ENCODE measurements at regions not wholly inside any gene's neighbourhood (a gene's known extent, or its start where the extent isn't known, plus 50 kb on each side); places are given as distances from the start of the nearest gene placed in this dataset.

- no peaks in the 10 kb centered on the region for H3K36me3 ChIP-seq (ENCODE audit: control insufficient read depth, insufficient read depth, low read length)
- TF ChIP-seq EZH2 (IDR thresholded peaks at IDR 0.05; ENCODE audit: low read length, missing control alignments) (no peak), CTCF (conservative IDR thresholded peaks at IDR 0.05 in 1 of 2, IDR thresholded peaks at IDR 0.05 in 1 of 2; ENCODE audit: low read depth in 1 of 2, low read length in 2 of 2) (no peak)
- H2AFZ ChIP-seq (ENCODE audit: low read length): no peak overlapping the region
- no peaks in the 10 kb centered on the region for H3K79me2 ChIP-seq (ENCODE audit: control insufficient read depth, insufficient read depth, low read length)
- no peak overlapping the region for H3K9ac ChIP-seq (ENCODE audit: insufficient read depth, low read length)
- no peaks in the 10 kb centered on the region for H4K20me1 ChIP-seq (ENCODE audit: control insufficient read depth, extremely low read depth, insufficient read depth, low read length)
- H3K4me1 ChIP-seq (ENCODE audit: control insufficient read depth, extremely low read depth, insufficient read depth, low read length): no peaks in the 10 kb centered on the region
- H3K9me3 ChIP-seq (ENCODE audit: control insufficient read depth, insufficient read depth, low read depth, low read length): no peaks in the 10 kb centered on the region
- DNase-seq (ENCODE audit: low read depth in 2 of 2): no peak
- no peaks in the 10 kb centered on the region for H3K27me3 ChIP-seq (ENCODE audit: control insufficient read depth, insufficient read depth, low read length)
- H3K4me3 ChIP-seq (replicated peaks in 1 of 4; ENCODE audit: control extremely low read depth in 1 of 4, insufficient read depth in 1 of 4, low read depth in 3 of 4, low read length in 4 of 4): no peak overlapping the region
- no peak overlapping the region for H3K4me2 ChIP-seq (ENCODE audit: extremely low read depth, insufficient read depth, low read length)
- no peak overlapping the region for H3K27ac ChIP-seq (ENCODE audit: insufficient read depth, low read length)
Observed at GRCh38 chr11:17141156-17141555, 63.7 kb upstream of the RPS13 start.

- Histone ChIP-seq H3K4me3 (replicated peaks in 1 of 4; ENCODE audit: control extremely low read depth in 1 of 4, insufficient read depth in 1 of 4, low read depth in 3 of 4, low read length in 4 of 4) (no peak overlapping the region), H3K36me3 (ENCODE audit: control insufficient read depth, insufficient read depth, low read length) (no peaks in the 10 kb centered on the region), H3K4me2 (ENCODE audit: extremely low read depth, insufficient read depth, low read length) (no peak overlapping the region), H3K79me2 (ENCODE audit: control insufficient read depth, insufficient read depth, low read length) (no peaks in the 10 kb centered on the region), H3K9ac (ENCODE audit: insufficient read depth, low read length) (no peak overlapping the region), H3K9me3 (ENCODE audit: control insufficient read depth, insufficient read depth, low read depth, low read length) (no peaks in the 10 kb centered on the region), H4K20me1 (ENCODE audit: control insufficient read depth, extremely low read depth, insufficient read depth, low read length) (no peaks in the 10 kb centered on the region), H3K27me3 (ENCODE audit: control insufficient read depth, insufficient read depth, low read length) (no peaks in the 10 kb centered on the region), H3K4me1 (ENCODE audit: control insufficient read depth, extremely low read depth, insufficient read depth, low read length) (no peaks in the 10 kb centered on the region), H3K27ac (ENCODE audit: insufficient read depth, low read length) (no peak overlapping the region), H2AFZ (ENCODE audit: low read length) (no peak overlapping the region)
- no peak for DNase-seq (ENCODE audit: low read depth in 2 of 2)
- TF ChIP-seq EZH2 (IDR thresholded peaks at IDR 0.05; ENCODE audit: low read length, missing control alignments): no peak
Observed at GRCh38 chr11:17138562-17138961, 61.1 kb upstream of the RPS13 start.

GRCh38 chr11:17135916-17136683 lies 58.6 kb upstream of the RPS13 start:
- no peaks in the 10 kb centered on the region for H4K20me1 ChIP-seq (ENCODE audit: control insufficient read depth, extremely low read depth, insufficient read depth, low read length)
- no peaks in the 10 kb centered on the region for H3K79me2 ChIP-seq (ENCODE audit: control insufficient read depth, insufficient read depth, low read length)
- DNase-seq (ENCODE audit: low read depth in 2 of 2): no peak

More at GRCh38 chr11:17135916-17136683, 58.6 kb upstream of the RPS13 start:
- no peak for TF ChIP-seq EZH2 (IDR thresholded peaks at IDR 0.05; ENCODE audit: low read length, missing control alignments)
- TF ChIP-seq CTCF (conservative IDR thresholded peaks at IDR 0.05 in 1 of 2, IDR thresholded peaks at IDR 0.05 in 1 of 2; ENCODE audit: low read depth in 1 of 2, low read length in 2 of 2): no peak
- no peaks in the 10 kb centered on the region for H3K27me3 ChIP-seq (ENCODE audit: control insufficient read depth, insufficient read depth, low read length)
- H3K4me3 ChIP-seq (replicated peaks in 1 of 4; ENCODE audit: control extremely low read depth in 1 of 4, insufficient read depth in 1 of 4, low read depth in 3 of 4, low read length in 4 of 4): no peak overlapping the region
- no peak overlapping the region for H2AFZ ChIP-seq (ENCODE audit: low read length)
- H3K36me3 ChIP-seq (ENCODE audit: control insufficient read depth, insufficient read depth, low read length): no peaks in the 10 kb centered on the region
- H3K4me1 ChIP-seq (ENCODE audit: control insufficient read depth, extremely low read depth, insufficient read depth, low read length): no peaks in the 10 kb centered on the region
- H3K27ac ChIP-seq (ENCODE audit: insufficient read depth, low read length): no peak overlapping the region
- no peak overlapping the region for H3K4me2 ChIP-seq (ENCODE audit: extremely low read depth, insufficient read depth, low read length)
- H3K9ac ChIP-seq (ENCODE audit: insufficient read depth, low read length): no peak overlapping the region
- H3K9me3 ChIP-seq (ENCODE audit: control insufficient read depth, insufficient read depth, low read depth, low read length): no peaks in the 10 kb centered on the region

All from fibroblast of lung (primary cell).